Lower leg skin (tissue), 4 donors: ENCODE measurements at regions not wholly inside any gene's neighbourhood (a gene's known extent, or its start where the extent isn't known, plus 50 kb on each side); places are given as distances from the start of the nearest gene placed in this dataset.

ENCODE experiments used
- DNase-seq, 2 donors: peaks; one replicate each; pipeline ENCODE4 v3.0.0-alpha.2; 2019; ENCODE audit warnings: low spot score in 2 of 2
- H3K4me3 ChIP-seq: fragments of 200-600 bp; sonication (generic); 2 replicates; pipeline ENCODE4 v1.5.1; 2017; ENCODE audit warnings: mild to moderate bottlenecking, low read depth; ENCODE audit not compliant: poor library complexity, severe bottlenecking
- CTCF ChIP-seq, 3 donors: fragments of 450-650 bp; IDR thresholded peaks; one replicate each; pipeline ENCODE4 v1.5.1; 2016; ENCODE audit warnings: antibody characterized with exemption in 3 of 3, mild to moderate bottlenecking in 3 of 3, moderate library complexity in 2 of 3
- POLR2A ChIP-seq, 2 donors: fragments of 450-650 bp; IDR thresholded peaks; one replicate each; pipeline ENCODE4 v1.6.1; 2016 to 2017; ENCODE audit warnings: antibody characterized with exemption in 2 of 2, mild to moderate bottlenecking in 1 of 2, moderate library complexity in 1 of 2
- WGBS, 2 donors: methylation state at CpG; one replicate each; pipeline ENCODE4 v1.1.5; 2018; 5-methylcytosine and 5-hydroxymethylcytosine counted together
- intact Hi-C: fragments of 100-400 bp; cut with DNase I; formaldehyde crosslinking; loops from one replicate; pipeline ENCODE4 v1.15.0; 2023; ENCODE audit warnings: low total_unique reads

- intact Hi-C loops, result no loop called here
- TF ChIP-seq CTCF (IDR thresholded peaks at IDR 0.05) (no peak), POLR2A (IDR thresholded peaks at IDR 0.05) (no peak)
- DNase-seq, result no peak
- H3K4me3 ChIP-seq, result no peak overlapping the region
- 95 to 96% methylated on average over 4 of the region's 4 CpGs for WGBS, 2 donors
These were observed 344.9 kb downstream of the EFNA5 start for GRCh38 chr5:107325866-107326265.

GRCh38 chr5:107324809-107325208 is 345.9 kb downstream of the EFNA5 start:
- TF ChIP-seq CTCF (IDR thresholded peaks at IDR 0.05), result no peak
- no peak for TF ChIP-seq POLR2A (IDR thresholded peaks at IDR 0.05)
- DNase-seq, result no peak
- no peak overlapping the region for H3K4me3 ChIP-seq
- intact Hi-C loops, result no loop called here

GRCh38 chr5:107324071-107324470 is 346.7 kb downstream of the EFNA5 start:
- no peak for TF ChIP-seq POLR2A (IDR thresholded peaks at IDR 0.05)
- TF ChIP-seq CTCF (IDR thresholded peaks at IDR 0.05), result no peak
- intact Hi-C loops, result no loop called here
- no peak for DNase-seq
- 96 to 97% methylated on average over 1 of the region's 1 CpG for WGBS, 2 donors
- no peak overlapping the region for H3K4me3 ChIP-seq

GRCh38 chr5:107323536-107323935 is 347.2 kb downstream of the EFNA5 start:
- TF ChIP-seq POLR2A (IDR thresholded peaks at IDR 0.05), result no peak
- TF ChIP-seq CTCF (IDR thresholded peaks at IDR 0.05), result no peak
- intact Hi-C loops, result no loop called here
- 86 to 87% methylated on average over 6 of the region's 6 CpGs for WGBS, 2 donors

GRCh38 chr5:107322936-107323335 is 347.8 kb downstream of the EFNA5 start:
- 70 to 74% methylated on average over 5 of the region's 5 CpGs for WGBS, 2 donors
- TF ChIP-seq CTCF (IDR thresholded peaks at IDR 0.05), result no peak
- TF ChIP-seq POLR2A (IDR thresholded peaks at IDR 0.05), result no peak
- intact Hi-C loops, result no loop called here
- H3K4me3 ChIP-seq, result no peak overlapping the region
- no peak for DNase-seq

More at GRCh38 chr5:107323536-107323935, 347.2 kb downstream of the EFNA5 start:
- no peak for DNase-seq
- no peak overlapping the region for H3K4me3 ChIP-seq

GRCh38 chr5:107321906-107322305 is 348.8 kb downstream of the EFNA5 start:
- TF ChIP-seq POLR2A (IDR thresholded peaks at IDR 0.05) (no peak), CTCF (IDR thresholded peaks at IDR 0.05) (no peak)
- 56 to 75% methylated on average over 1 of the region's 1 CpG for WGBS, 2 donors
- DNase-seq, result no peak
- intact Hi-C loops, result no loop called here
- H3K4me3 ChIP-seq, result no peak overlapping the region
